PC-9 (cell line): ENCODE measurements at regions not wholly inside any gene's neighbourhood (a gene's known extent, or its start where the extent isn't known, plus 50 kb on each side); places are given as distances from the start of the nearest gene placed in this dataset.

ENCODE experiments used
- BruUV-seq: library from RNA; stranded (reverse); fragments of 400-500 nt; replicated peaks from 2 replicates; lab custom pipeline; 2021; lab: Mats Ljungman, UMichigan
- CTCF ChIA-PET: fragments of 300-600 bp; sonication (Branson Sonifier 250); formaldehyde crosslinking; loops from one replicate; lab custom pipeline; 2022; ENCODE audit warnings: antibody characterized with exemption; lab: Charles Lee
- POLR2A ChIA-PET: fragments of 300-600 bp; sonication (Branson Sonifier 250); formaldehyde crosslinking; loops from one replicate; lab custom pipeline; 2022; ENCODE audit warnings: antibody characterized with exemption; ENCODE audit not compliant: unreplicated experiment; lab: Charles Lee
- DNase-seq, 2 experiments: peaks; one replicate each; pipeline versions ENCODE4 v3.0.0 to v3.0.0-alpha.2; 2015 to 2022; ENCODE audit warnings: mixed read lengths in 1 of 2
- H2AFZ ChIP-seq: fragments of 200-600 bp; sonication (generic); 2 replicates; pipeline ENCODE4 v1.8.1; 2017; ENCODE audit warnings: antibody characterized with exemption
- H3F3A ChIP-seq: fragments of 200-600 bp; sonication (generic); 2 replicates; pipeline ENCODE4 v1.8.1; 2017; ENCODE audit warnings: antibody characterized with exemption, mild to moderate bottlenecking, low read depth; ENCODE audit not compliant: insufficient read depth
- H3K27ac ChIP-seq: fragments of 200-600 bp; sonication (generic); 2 replicates; pipeline ENCODE4 v1.6.1; 2016; ENCODE audit warnings: mixed run types
- H3K27me3 ChIP-seq: fragments of 200-600 bp; sonication (generic); 2 replicates; pipeline ENCODE4 v1.6.1; 2016; ENCODE audit warnings: low read depth, mixed run types; ENCODE audit not compliant: insufficient read depth
- H3K36me3 ChIP-seq: fragments of 200-600 bp; sonication (generic); 2 replicates; pipeline ENCODE4 v1.6.1; 2016; ENCODE audit warnings: low read depth, mixed run types
- H3K4me1 ChIP-seq: fragments of 200-600 bp; sonication (generic); replicated peaks from 2 replicates; pipeline ENCODE4 v1.6.1; 2016; ENCODE audit warnings: mixed run types; ENCODE audit not compliant: insufficient read depth
- H3K4me2 ChIP-seq: fragments of 200-600 bp; sonication (generic); 2 replicates; pipeline ENCODE4 v1.6.1; 2017; ENCODE audit warnings: mixed run types
- H3K4me3 ChIP-seq: fragments of 200-600 bp; sonication (generic); 2 replicates; pipeline ENCODE4 v1.6.1; 2016; ENCODE audit warnings: mixed run types
- H3K79me2 ChIP-seq: fragments of 200-600 bp; sonication (generic); 2 replicates; pipeline ENCODE4 v1.6.1; 2017; ENCODE audit warnings: low read depth, mixed run types
- H3K9me2 ChIP-seq: fragments of 200-600 bp; sonication (generic); 2 replicates; pipeline ENCODE4 v1.8.1; 2017; ENCODE audit warnings: mild to moderate bottlenecking; ENCODE audit not compliant: insufficient read depth
- H3K9me3 ChIP-seq: fragments of 200-600 bp; sonication (generic); 2 replicates; pipeline ENCODE4 v1.8.1; 2016; ENCODE audit warnings: low read depth; ENCODE audit not compliant: insufficient read depth
- H4K20me1 ChIP-seq: fragments of 200-600 bp; sonication (generic); 2 replicates; pipeline ENCODE4 v1.8.1; 2017; ENCODE audit not compliant: insufficient read depth
- CTCF ChIP-seq: fragments of 200-600 bp; sonication (generic); conservative IDR thresholded peaks from 2 replicates; pipeline ENCODE4 v1.6.1; 2017; ENCODE audit warnings: mixed run types, antibody characterized with exemption, mild to moderate bottlenecking, moderate library complexity
- EZH2 ChIP-seq: fragments of 200-600 bp; sonication (generic); IDR thresholded peaks from 2 replicates; pipeline ENCODE4 v1.8.0; 2017; ENCODE audit warnings: antibody characterized with exemption, low read depth
- intact Hi-C: fragments of 100-400 bp; cut with micrococcal nuclease; formaldehyde crosslinking; loops from one replicate; pipeline ENCODE4 v1.10.0; 2022; ENCODE audit not compliant: unreplicated experiment

DNA sequence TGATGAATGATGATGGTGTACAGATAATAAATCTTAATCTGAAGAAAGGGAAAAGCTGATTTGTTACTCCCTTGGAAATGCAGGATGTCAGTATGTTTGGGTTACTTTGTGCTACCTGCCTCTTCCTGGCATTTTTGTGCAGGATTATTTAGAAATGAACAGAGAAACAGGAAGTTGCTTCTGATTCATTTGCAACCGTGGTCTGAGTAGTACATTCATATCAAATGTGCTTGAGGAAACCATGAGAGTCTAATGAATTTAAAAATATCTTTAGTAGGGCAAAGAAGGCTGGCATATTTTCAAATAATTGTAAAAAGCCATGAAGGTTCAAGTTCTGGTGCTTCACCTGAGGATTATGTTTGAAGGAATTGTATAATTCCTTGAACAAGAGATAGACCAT, 391.6 kb downstream of the TMEM161B start:
- TF ChIP-seq EZH2 (no peak), CTCF (no peak)
- Histone ChIP-seq H3K4me3 (no peak overlapping the region), H3K9me3 (peaks cover 3% of the 10 kb centered on the region; the same call in 1 of the 2 replicates), H3K27ac (no peak overlapping the region), H2AFZ (0 out of 2 replicates have a peak overlapping the region, but pooled peaks have one; percentile 68), H4K20me1 (no peaks in the 10 kb centered on the region), H3K4me2 (peak overlapping the region; percentile 16), H3F3A (no peaks in the 10 kb centered on the region), H3K9me2 (no peaks in the 10 kb centered on the region), H3K4me1 (no peaks in the 10 kb centered on the region), H3K36me3 (no peaks in the 10 kb centered on the region), H3K27me3 (no peaks in the 10 kb centered on the region), H3K79me2 (no peaks in the 10 kb centered on the region)
- ChIA-PET POLR2A (no interaction called here), CTCF (no interaction called here)
- intact Hi-C loops, result no loop called here
- no TSS peak for BruUV-seq
- DNase-seq, result no peak

GRCh38 chr5:87876616-87877015, 392.0 kb downstream of the TMEM161B start:
- H4K20me1 ChIP-seq, result no peaks in the 10 kb centered on the region
- 0 out of 2 replicates have a peak overlapping the region, but pooled peaks have one; percentile 68 for H2AFZ ChIP-seq
- H3K4me2 ChIP-seq, result peak overlapping the region; percentile 16
- H3K4me1 ChIP-seq, result no peaks in the 10 kb centered on the region
- H3K27ac ChIP-seq, result no peak overlapping the region
- no peaks in the 10 kb centered on the region for H3K36me3 ChIP-seq
- TF ChIP-seq EZH2 (no peak), CTCF (no peak)
- H3F3A ChIP-seq, result no peaks in the 10 kb centered on the region
- H3K9me2 ChIP-seq, result no peaks in the 10 kb centered on the region
- intact Hi-C loops, result no loop called here
- BruUV-seq, result no TSS peak
- H3K27me3 ChIP-seq, result no peaks in the 10 kb centered on the region
- no peak for DNase-seq
- POLR2A ChIA-PET, result no interaction called here
- H3K4me3 ChIP-seq, result no peak overlapping the region
- CTCF ChIA-PET, result no interaction called here
- H3K79me2 ChIP-seq, result no peaks in the 10 kb centered on the region
- H3K9me3 ChIP-seq, result peaks cover 3% of the 10 kb centered on the region; the same call in 1 of the 2 replicates

- H3F3A ChIP-seq, result no peaks in the 10 kb centered on the region
- peaks cover 3% of the 10 kb centered on the region; the same call in 1 of the 2 replicates for H3K9me3 ChIP-seq
- TF ChIP-seq EZH2, result no peak
- TF ChIP-seq CTCF, result no peak
- ChIA-PET POLR2A (no interaction called here), CTCF (no interaction called here)
- H3K36me3 ChIP-seq, result no peaks in the 10 kb centered on the region
- H2AFZ ChIP-seq, result no peak overlapping the region
- H3K4me3 ChIP-seq, result no peak overlapping the region
- BruUV-seq, result no TSS peak
- intact Hi-C loops, result no loop called here
- no peaks in the 10 kb centered on the region for H3K4me1 ChIP-seq
- no peaks in the 10 kb centered on the region for H3K79me2 ChIP-seq
- H3K4me2 ChIP-seq, result no peak overlapping the region
- H3K27ac ChIP-seq, result no peak overlapping the region
- no peaks in the 10 kb centered on the region for H4K20me1 ChIP-seq
- no peaks in the 10 kb centered on the region for H3K9me2 ChIP-seq
- DNase-seq, result no peak
- no peaks in the 10 kb centered on the region for H3K27me3 ChIP-seq
Observed at GRCh38 chr5:87872986-87873385, 395.7 kb downstream of the TMEM161B start.
